Loucy (cell line): ENCODE measurements at regions not wholly inside any gene's neighbourhood (a gene's known extent, or its start where the extent isn't known, plus 50 kb on each side); places are given as distances from the start of the nearest gene placed in this dataset.

Experiments used
- H2AFZ ChIP-seq: fragments of 200-600 bp; sonication (generic); 2 replicates; pipeline ENCODE4 v1.6.0; 2016; ENCODE audit warnings: antibody characterized with exemption, mild to moderate bottlenecking, low read length, moderate library complexity
- H3F3A ChIP-seq: fragments of 200-600 bp; 2 replicates; pipeline ENCODE4 v1.6.0; 2016; ENCODE audit warnings: antibody characterized with exemption, low read depth, mild to moderate bottlenecking
- H3K27me3 ChIP-seq: fragments of 200-600 bp; sonication (generic); 2 replicates; pipeline ENCODE4 v1.6.1; 2014; ENCODE audit warnings: low read length, mild to moderate bottlenecking; ENCODE audit not compliant: insufficient read depth, poor library complexity, severe bottlenecking
- H3K36me3 ChIP-seq: fragments of 200-600 bp; sonication (generic); 2 replicates; pipeline ENCODE4 v1.6.1; 2016; ENCODE audit warnings: low read length; ENCODE audit not compliant: insufficient read depth
- H3K4me1 ChIP-seq: fragments of 200-600 bp; sonication (generic); 2 replicates; pipeline ENCODE4 v1.5.1; 2014; ENCODE audit warnings: low read length, mild to moderate bottlenecking; ENCODE audit not compliant: insufficient read depth, poor library complexity, severe bottlenecking
- H3K4me2 ChIP-seq: fragments of 200-600 bp; sonication (generic); 2 replicates; pipeline ENCODE4 v1.6.0; 2014; ENCODE audit warnings: antibody characterized with exemption, low read length, low read depth, mild to moderate bottlenecking; ENCODE audit not compliant: poor library complexity, severe bottlenecking
- H3K4me3 ChIP-seq: fragments of 200-600 bp; sonication (generic); 2 replicates; pipeline ENCODE4 v1.5.1; 2014; ENCODE audit warnings: low read length, mild to moderate bottlenecking, mixed read lengths; ENCODE audit not compliant: poor library complexity, severe bottlenecking
- H3K79me2 ChIP-seq: fragments of 200-600 bp; sonication (generic); 2 replicates; pipeline ENCODE4 v1.6.1; 2014; ENCODE audit warnings: low read length; ENCODE audit not compliant: insufficient read depth
- H3K9ac ChIP-seq: fragments of 200-600 bp; sonication (generic); 2 replicates; pipeline ENCODE4 v1.6.0; 2014; ENCODE audit warnings: mild to moderate bottlenecking, low read depth, low read length, moderate library complexity; ENCODE audit not compliant: poor library complexity, severe bottlenecking
- H3K9me2 ChIP-seq: fragments of 200-600 bp; sonication (generic); replicated peaks from 2 replicates; pipeline ENCODE4 v1.6.1; 2016; ENCODE audit warnings: low read depth, low read length, mixed read lengths
- H3K9me3 ChIP-seq: fragments of 200-600 bp; sonication (generic); 2 replicates; pipeline ENCODE4 v1.6.1; 2014; ENCODE audit warnings: mild to moderate bottlenecking, antibody characterized with exemption, low read length, low read depth; ENCODE audit not compliant: insufficient read depth
- H4K20me1 ChIP-seq: fragments of 200-600 bp; sonication (generic); 2 replicates; pipeline ENCODE4 v1.6.0; 2014; ENCODE audit warnings: antibody characterized with exemption, low read length, mild to moderate bottlenecking; ENCODE audit not compliant: insufficient read depth, poor library complexity, severe bottlenecking
- CTCF ChIP-seq: fragments of 200-600 bp; sonication (generic); conservative IDR thresholded peaks from 2 replicates; pipeline ENCODE4 v1.5.1; 2014; ENCODE audit warnings: mild to moderate bottlenecking, antibody characterized with exemption, low read length
- EZH2phosphoT487 ChIP-seq: fragments of 200-600 bp; IDR thresholded peaks from 2 replicates; pipeline ENCODE4 v1.6.1; 2018; ENCODE audit warnings: antibody characterized with exemption, mild to moderate bottlenecking, moderate library complexity, borderline replicate concordance

- no peaks in the 10 kb centered on the region for H3K9me3 ChIP-seq
- H4K20me1 ChIP-seq, result no peaks in the 10 kb centered on the region
- H3K27me3 ChIP-seq, result no peaks in the 10 kb centered on the region
- no peak overlapping the region for H3K4me2 ChIP-seq
- H2AFZ ChIP-seq, result no peak overlapping the region
- H3K9me2 ChIP-seq, result no peaks in the 10 kb centered on the region
- no peak overlapping the region for H3K4me3 ChIP-seq
- no peaks in the 10 kb centered on the region for H3F3A ChIP-seq
- TF ChIP-seq EZH2phosphoT487 (no peak), CTCF (no peak)
- H3K4me1 ChIP-seq, result no peaks in the 10 kb centered on the region
- H3K36me3 ChIP-seq, result no peaks in the 10 kb centered on the region
- no peaks in the 10 kb centered on the region for H3K79me2 ChIP-seq
- no peak overlapping the region for H3K9ac ChIP-seq
Measured at GRCh38 chr1:87274851-87275250, 53.8 kb upstream of the LMO4 start.

GRCh38 chr1:87278825-87279535 is 49.7 kb upstream of the LMO4 start:
- Histone ChIP-seq H2AFZ (no peak overlapping the region), H3K9me3 (no peaks in the 10 kb centered on the region), H3K4me1 (no peaks in the 10 kb centered on the region), H3K4me2 (no peak overlapping the region), H3K27me3 (no peaks in the 10 kb centered on the region), H3K9me2 (no peaks in the 10 kb centered on the region), H3K36me3 (no peaks in the 10 kb centered on the region), H3K4me3 (no peak overlapping the region), H3K79me2 (no peaks in the 10 kb centered on the region), H4K20me1 (no peaks in the 10 kb centered on the region), H3F3A (no peaks in the 10 kb centered on the region), H3K9ac (no peak overlapping the region)
- TF ChIP-seq EZH2phosphoT487, result no peak
- no peak for TF ChIP-seq CTCF
